Lower leg skin (tissue), 3 donors: ENCODE measurements at regions not wholly inside any gene's neighbourhood (a gene's known extent, or its start where the extent isn't known, plus 50 kb on each side); places are given as distances from the start of the nearest gene placed in this dataset.

ENCODE experiments used
- CTCF ChIP-seq, 3 donors: fragments of 450-650 bp; IDR thresholded peaks; one replicate each; pipeline ENCODE4 v1.5.1; 2016; ENCODE audit warnings: antibody characterized with exemption in 3 of 3, mild to moderate bottlenecking in 3 of 3, moderate library complexity in 2 of 3
- POLR2A ChIP-seq, 2 donors: fragments of 450-650 bp; IDR thresholded peaks; one replicate each; pipeline ENCODE4 v1.6.1; 2016 to 2017; ENCODE audit warnings: antibody characterized with exemption in 2 of 2, mild to moderate bottlenecking in 1 of 2, moderate library complexity in 1 of 2

GRCh38 chr11:29750392-29750791 lies 266.4 kb downstream of the KCNA4 start:
- TF ChIP-seq CTCF (IDR thresholded peaks at IDR 0.05) (no peak), POLR2A (IDR thresholded peaks at IDR 0.05) (no peak)
